HG03378 (cell line): ENCODE measurements at regions not wholly inside any gene's neighbourhood (a gene's known extent, or its start where the extent isn't known, plus 50 kb on each side); places are given as distances from the start of the nearest gene placed in this dataset.

ENCODE experiments used
- ATAC-seq: cut with Tn5 transposase; IDR thresholded peaks from one replicate; pipeline ENCODE4 v1.9.1; 2021; ENCODE audit warnings: mild to moderate bottlenecking, moderate library complexity; ENCODE audit not compliant: unreplicated experiment

DNA sequence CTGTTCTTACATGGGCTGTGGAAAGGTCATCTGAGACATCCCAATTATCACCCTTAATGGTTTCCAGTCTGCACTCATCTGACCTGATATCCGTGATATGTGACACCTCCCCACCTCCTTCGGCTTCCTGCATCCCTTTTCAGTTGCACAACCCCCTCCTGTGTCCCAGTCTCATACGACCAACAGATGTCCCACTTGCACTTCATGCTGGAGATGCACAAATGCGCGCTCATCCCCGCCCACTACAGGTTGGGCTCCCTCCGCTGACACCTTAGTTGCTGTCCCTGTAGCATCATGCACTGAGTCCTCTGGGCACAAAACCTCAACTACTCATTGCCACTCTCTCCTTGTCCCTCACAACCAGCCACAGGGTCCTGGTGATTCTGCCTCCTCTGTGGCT lies 94.4 kb downstream of the MIS18A start:
- ATAC-seq = no peak

DNA sequence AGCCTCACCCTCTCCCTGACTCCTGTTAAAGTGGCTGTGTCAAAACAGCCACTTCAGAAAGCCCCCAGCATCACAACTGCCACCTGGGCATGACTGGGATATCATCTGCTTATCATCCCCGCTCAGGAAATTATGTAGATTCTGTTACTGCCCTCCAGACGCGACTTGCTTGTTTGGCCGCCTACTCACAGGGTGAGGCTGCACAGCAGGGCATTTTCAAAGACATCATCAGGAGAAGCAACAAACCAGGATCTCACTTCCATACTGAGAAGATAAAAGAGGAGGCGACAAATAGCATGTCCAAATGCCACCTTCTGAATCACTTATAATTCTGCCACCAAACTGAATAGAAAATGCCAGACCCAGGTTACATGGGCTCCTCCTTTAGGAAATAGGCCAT lies 94.8 kb downstream of the MIS18A start:
- ATAC-seq = no peak

DNA sequence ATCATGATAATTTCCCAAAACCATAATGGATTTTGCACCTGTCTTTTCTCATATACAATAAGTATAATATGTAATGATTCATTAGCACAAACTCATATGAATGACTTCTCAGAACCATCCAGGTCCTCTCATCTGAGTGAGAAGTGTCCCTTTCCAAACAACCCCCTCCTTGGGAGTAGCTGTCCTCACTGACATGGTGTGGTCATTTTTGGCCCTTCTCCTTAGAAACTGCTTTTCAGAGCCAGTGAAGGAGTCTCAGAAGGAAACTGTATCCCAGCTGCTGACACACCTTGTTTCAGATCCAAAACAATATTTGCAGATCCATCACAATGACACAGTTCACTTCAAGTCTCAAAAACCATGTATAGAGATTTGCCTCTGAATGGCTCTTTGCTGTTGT lies 95.5 kb downstream of the MIS18A start:
- no peak for ATAC-seq

DNA sequence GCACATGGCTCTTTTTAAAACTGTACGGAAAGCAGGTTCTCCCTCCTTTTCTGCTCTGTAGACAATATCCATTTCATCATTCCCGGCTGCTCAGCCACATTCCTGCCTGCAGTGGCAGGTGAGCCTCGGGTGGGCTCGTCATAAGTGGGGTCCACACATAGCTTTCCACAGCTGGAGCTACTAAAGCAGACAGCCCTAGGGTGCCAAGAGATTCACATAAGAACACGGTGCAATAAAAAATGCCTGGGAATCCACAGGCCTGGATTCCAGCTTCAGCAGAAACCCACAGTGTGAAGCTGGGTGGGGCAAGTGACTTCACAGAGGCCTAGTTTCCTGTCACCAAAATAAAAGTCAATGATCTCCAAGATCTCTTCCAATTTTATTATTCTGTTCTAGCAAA lies 96.4 kb downstream of the MIS18A start:
- ATAC-seq = no peak

DNA sequence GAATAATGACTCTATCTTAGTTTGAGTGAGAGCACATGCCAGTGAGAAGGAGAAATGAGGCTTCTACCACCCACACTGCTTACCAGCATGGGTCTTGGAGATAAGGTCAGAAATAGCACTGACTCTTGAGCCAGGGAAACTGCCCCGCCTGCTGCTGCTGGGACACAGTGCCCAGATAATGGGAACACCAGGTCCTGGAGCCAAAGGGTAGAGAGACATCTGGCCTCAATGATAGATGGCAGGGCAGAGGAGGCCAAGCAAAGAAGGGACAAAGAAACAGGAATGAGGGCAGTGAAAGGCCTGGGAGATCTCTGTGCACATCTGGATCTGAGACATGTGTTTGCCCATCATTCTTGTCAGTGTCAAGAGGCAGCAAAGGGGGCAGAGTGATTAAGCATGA lies 97.4 kb downstream of the MIS18A start:
- ATAC-seq = no peak

DNA sequence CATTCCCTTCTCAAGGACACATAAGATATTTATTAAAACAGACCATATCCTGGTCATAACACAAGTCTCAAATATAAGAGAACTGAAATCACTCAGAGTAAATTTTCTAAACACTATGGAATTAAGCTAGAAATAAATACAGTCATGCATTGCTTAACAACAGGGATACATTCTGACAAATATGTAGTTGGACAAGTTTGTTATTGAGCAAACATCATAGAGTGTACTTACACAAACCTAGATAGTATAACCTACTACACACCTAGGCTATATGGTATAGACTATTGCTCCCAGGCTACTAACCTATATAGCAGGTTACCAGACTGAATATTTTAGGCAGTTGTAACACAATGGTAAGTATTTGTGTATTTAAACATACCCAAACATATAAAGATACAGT lies 104.0 kb downstream of the MIS18A start:
- ATAC-seq = no peak

DNA sequence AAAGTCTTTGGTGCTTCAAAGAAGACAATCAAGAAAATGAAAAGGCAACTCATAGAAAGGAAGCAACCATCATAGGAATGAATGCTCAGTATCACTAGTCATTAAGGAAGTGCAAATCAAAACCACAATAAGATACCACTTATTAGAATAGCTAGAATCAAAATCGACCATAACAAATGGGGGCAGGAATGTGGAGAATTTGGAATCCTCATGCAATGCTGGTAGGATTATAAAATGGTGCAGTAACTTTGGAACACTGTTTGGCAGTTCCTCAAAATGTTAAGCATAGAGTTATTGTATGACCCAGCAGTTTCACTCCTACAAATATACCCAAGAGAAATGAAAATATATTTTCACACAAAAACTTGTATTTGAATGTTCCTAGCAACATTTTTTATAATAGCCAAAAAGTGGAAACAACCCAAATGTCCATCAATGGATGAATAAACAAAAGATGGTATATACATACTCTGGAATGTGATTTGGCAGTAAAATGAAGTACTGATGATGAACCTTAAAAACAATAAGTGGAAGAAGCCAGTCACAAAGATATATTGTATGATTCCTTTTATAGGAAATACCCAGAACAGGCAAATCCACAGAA lies 105.6 kb downstream of the MIS18A start:
- no peak for ATAC-seq

DNA sequence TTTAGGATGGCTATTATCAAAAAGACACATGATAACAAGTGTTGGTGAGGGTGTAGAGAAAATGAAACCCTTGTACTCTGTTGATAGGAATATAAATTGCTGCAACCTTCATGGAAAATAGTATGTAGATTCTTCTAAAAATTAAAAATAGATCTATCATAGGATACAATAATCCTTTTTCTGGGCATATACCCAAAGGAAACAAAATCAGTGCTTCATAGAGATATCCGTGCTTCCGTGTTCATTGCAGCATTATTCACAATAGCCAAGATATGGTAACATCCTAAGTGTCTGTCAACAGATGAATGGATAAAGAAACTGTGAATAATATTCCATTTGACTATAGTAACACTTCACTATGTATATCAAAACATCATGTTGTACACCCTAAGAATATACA lies 106.7 kb downstream of the MIS18A start:
- ATAC-seq = no peak

DNA sequence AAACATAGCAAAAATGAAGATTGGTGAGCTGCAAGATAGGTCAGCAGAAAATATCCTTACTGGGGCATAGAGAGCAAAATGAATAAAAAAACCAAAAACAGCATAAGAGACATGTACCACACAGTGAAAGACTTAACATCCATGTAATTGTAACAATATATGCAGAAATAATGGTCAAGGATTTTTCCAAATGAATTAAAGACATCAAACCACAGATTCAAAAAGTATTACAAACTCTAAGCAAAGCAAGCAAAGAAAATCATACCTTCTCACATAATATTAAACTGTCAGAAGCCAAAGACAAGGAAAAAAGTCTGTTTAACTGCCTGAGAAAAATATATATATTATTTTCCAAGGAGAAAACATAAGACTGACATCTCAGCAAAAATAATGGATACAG lies 111.3 kb downstream of the MIS18A start:
- no peak for ATAC-seq

DNA sequence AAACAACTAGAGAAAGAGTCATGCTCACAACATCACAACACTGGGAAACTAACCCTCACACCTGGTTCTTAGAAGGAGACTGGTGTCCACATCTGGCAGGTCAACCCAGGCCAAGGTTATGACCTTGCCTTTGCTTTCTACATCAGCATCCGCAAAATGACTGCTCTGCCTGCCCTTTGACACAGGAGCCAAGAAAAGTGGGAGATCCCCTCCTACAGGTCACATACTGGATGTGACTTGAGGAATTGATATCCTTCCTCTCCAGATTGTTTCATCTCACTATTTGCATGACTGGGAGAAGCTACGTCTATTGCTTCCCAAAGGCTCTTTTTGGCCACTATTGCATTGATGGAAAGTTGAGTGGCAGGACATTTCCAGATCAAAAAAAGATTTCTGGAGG lies 115.5 kb downstream of the MIS18A start:
- no peak for ATAC-seq

DNA sequence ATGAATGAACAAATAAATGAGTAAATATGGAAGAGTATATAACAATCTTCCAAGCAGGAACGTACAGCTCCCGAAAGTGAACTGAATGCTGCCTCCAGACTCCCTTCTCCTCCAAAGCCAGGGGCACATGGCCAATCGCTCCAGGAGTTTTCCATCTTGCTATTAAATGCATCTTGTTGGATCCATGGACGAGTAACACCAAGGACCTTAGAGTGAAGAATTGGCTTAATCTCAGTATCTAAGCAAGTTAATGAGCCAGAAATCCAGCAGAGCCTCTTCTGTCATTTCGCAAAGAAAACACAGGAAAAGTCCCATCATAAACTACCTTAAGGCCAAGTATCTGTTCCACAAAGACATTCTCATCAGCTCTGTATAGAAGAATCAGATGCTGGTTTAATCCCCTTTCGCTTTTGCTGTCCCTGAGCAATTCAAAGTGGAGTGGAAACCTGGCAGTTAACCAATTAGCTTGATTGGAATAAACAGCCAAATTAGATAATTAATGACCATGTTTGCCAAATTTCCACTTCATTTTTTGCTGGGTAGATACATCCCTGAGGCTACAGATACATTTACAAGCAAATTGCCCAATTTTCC lies 116.0 kb downstream of the MIS18A start:
- no peak for ATAC-seq

DNA sequence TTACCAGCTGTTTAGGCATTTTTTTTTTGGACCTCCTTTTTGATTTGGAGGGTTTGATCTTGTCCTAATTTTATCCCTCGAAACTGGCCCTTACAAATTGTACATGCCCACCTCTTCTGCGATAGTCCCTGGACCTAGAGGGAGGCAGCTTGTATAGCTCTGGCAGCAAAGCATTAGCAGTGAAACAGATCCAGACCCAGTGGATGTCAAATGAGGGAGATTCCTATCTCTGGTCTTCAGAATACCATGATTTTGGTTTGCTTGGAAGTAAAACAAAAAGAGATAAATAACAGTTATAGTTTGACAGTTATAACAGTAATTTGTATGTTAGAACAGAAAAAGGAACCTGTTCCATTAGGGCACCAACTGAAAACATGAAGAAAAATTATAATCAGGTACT lies 123.6 kb downstream of the MIS18A start:
- ATAC-seq = no peak

DNA sequence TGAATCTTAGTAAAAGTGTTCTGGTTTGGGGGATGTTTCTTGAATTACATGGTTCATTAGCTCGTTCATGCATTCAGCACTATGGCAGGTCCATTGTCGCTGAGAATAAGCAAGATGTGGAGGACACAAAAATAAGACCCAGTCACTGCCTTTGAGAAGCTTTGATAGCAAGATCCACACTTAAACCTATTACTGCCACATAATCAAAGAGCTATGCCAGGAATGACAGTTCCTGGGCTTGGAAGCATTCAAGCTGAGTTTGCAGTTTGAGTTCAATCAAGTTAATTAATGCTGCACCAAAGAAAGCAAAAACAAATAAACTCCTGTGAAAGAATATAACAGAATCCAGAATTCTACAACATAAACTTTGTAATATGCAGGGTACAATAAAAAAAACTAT lies 131.8 kb downstream of the MIS18A start:
- ATAC-seq = no peak

DNA sequence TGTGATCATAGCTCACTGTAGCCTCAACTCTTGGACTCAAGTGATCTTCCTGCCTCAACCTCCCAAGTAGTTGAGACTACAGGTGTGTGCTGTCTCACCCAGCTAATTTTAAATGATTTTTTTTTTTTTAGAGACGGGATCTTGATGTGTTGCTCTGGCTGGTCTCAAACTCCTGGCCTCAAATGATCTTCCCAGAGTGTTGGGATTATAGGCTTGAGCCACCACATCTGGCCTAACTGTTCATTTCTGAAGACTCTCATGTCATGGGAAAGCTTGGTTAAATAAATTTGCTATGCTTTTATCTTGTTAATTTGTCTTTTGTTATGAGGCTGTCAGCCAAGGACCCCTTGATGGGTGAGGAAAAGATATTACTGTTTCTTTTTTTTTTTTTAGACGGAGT lies 134.0 kb downstream of the MIS18A start:
- no peak for ATAC-seq

DNA sequence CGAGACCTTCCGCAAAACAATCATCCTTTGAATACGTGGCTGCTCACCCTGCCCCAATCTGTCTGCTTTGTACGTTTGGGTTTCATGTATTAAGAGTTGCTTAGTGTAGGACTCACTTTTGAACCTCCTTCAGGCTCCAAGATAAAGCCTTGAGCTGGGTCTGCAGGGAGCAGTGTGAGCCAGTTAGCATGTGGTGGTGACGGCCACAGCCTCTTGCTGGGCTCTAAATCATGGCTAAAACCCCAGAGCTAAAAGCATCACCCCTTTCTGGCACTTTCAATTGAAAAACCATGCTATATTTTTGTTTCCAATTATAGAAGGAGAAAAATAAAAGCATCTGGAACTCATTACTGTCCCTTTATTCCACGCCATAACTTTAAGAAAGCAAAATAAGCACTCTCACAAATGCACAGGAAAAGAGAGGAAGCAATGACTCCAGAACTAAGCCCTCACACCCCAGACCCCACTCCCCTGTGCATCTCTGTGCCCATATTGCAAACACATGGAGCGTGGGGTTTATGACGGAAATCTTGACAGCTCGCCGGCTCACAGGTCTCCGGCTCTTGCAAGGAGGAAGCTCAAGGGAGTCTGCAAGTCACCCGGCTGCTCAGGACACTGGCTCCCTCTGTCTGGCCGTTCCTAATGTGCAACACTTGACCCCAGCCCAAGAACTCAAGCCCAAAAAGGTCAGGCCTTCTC lies 135.5 kb downstream of the MIS18A start:
- ATAC-seq = no peak

DNA sequence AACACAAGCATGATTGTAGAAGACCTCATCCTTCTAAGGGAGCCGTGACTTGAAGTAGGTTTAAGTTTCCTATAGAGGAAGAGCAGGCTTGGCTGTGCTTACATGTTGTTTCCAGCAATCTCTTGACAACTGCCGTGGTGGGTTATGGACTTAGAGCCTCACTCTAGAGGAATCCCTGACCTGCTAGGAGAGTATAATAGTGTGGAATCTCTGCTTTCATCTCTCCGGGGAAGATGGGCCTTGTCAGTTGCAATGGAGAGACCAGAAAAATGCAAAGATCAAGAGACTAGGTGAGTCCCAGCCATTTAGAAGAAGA lies 137.6 kb downstream of the MIS18A start:
- no peak for ATAC-seq

DNA sequence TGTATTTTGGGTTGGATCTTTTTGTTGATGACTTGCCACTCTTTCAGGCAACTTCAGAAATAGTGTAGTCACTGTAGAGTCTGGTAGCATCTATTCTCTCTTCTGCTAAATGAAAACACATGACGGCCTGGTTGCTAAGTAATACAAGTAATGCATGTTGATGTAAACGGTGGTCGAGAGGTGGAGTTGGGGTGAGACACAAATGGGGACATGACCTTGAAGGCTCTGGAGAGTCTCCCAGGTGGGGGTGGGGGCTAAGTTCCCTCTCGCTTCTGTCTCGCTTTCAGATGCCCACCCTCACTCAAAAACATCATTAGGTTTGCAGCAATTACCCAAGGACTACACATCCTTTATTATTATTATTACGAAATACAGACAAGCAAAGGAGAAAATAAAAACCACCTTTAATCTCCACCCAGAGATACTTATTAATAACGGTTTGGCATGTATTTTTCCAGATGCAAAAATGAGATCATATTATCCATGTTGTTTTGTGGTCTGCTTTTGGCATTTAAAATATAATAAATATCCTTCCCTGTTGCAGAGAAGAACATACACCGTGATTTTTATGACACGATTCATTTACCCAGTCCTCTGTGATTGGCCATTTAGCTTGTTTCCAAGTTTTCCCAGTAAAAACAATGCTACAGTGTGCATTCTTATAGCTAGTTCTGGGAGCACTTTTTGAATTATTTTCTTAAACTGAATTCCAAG lies 138.1 kb downstream of the MIS18A start:
- no peak for ATAC-seq

DNA sequence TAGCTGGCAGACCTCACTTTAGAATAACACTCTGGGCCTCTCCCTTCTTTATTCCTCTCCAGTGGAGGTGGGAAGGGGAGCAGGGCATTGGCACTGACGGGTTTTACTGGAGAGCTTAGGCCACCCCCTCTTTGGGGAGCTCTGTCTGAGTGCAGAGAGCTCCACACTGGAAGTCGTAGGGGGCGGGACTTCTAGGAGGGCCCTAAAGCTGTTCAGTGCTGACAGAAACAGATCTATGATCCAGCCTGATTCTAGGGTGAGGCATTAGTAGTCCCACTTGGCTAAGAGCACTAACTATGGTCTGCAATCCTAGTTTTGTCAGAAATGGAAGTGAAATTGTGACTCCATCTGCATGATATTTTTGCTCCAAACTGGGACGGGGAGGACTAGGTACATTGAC lies 138.7 kb downstream of the MIS18A start:
- no peak for ATAC-seq

DNA sequence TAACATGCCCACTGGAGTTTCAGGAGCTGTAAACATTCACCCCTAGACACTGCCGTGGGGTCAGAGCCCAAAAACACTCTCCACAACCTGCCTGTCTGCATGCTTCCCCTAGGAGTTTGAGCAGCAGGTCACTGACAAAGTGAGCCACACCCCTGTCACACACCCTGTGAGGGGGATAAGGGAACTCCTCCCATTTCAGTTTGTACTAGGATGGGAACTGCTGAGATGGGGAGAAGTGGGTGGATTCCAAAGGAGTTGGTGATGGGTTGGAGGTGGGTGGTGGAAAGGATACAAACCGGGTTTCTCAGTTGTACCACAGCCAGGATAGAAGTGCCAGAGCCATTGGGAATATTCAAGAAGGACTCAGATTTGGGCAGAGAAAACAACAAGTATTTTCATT lies 140.2 kb downstream of the MIS18A start:
- no peak for ATAC-seq

DNA sequence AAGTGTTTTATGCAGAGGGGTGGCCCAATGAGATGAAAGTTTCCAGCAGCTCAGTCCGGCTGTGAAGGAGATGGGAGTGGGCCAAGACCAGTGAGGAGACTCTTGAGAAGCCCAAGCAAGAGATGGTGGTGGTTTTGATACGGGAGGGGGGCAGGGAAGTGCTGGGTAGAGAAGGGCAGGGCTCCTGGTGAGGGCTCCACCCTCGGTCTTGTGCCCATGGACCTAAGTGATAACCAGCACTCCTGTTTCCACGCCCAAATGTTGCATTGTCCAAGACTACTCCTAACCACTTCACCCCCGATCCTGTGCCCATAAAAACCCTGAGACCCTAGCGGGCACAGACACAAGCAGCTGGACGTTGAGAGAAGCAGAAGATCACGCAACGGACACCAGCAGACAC lies 140.9 kb downstream of the MIS18A start:
- ATAC-seq = no peak

DNA sequence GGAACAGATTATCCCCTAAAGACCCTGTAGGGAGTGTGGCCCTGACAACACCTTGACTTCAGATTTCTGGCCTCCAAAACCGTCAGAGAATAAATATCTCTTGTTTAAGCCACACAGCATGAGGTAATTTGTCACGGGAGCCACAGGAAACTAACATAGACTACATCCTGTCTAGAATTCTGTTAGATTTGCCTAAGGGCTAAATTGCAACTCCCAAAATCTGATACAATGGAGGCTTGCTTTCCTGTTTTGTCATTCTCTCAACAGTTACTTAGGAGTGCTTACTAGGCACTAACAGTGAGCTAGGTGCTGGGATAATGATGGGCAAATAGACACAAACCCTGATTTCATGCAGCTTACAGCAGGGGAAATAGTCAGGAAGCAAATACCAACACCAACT lies 141.6 kb downstream of the MIS18A start:
- no peak for ATAC-seq

DNA sequence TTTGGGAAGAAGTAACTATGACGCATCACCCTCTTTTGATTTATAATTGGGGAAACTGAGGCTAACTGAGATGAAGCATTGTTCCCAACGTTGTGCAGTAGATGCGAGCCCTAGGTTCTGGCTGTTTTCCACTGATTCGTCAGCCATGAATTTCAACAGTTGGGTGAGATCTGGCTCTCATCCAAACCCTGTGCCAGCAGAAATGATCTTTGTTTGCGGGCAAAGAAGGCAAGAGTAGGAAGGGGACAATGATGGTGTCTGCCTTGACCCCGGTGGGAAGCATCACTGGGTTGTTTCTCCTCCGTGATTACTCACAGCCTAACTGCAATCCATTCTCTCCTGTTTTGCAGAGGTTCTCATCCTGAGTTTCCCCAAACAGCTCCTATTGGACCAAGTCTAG lies 142.3 kb downstream of the MIS18A start:
- no peak for ATAC-seq
